ENCODE measurements at regions not wholly inside any gene's neighbourhood (a gene's known extent, or its start where the extent isn't known, plus 50 kb on each side); places are given as distances from the start of the nearest gene placed in this dataset.
A peak's percentile ranks its signal among the peaks of the same experiment; 100 is the strongest.
"Not testable (repeated sequence)": the region's sequence is repeated elsewhere in the genome, so short reads cannot be mapped to it uniquely, and the experiment has no call there.

GRCh38 chr1:228655796-228656394 lies 79.4 kb upstream of the RHOU start:
- peaks cover 38% of the 10 kb centered on the region for H3K27me3 ChIP-seq

GRCh38 chr1:228662007-228662689 lies 73.1 kb upstream of the RHOU start:
- H3K36me3 ChIP-seq = not testable (repeated sequence)
- intact Hi-C loops (cut with DNase I) = loop anchor here (10.0 kb wide), 1 partner anchor 573 kb away; no protein-coding TSS in a partner anchor

More at GRCh38 chr1:228655796-228656394, 79.4 kb upstream of the RHOU start:
- no peak for ATAC-seq
- Histone ChIP-seq H3K4me3 (no peak overlapping the region), H3K4me1 (no peaks in the 10 kb centered on the region), H3K9me3 (no peaks in the 10 kb centered on the region), H3K27ac (no peak overlapping the region), H3K36me3 (no peaks in the 10 kb centered on the region)
- intact Hi-C loops (cut with DNase I) = no loop called here
- no peak for TF ChIP-seq CTCF (IDR thresholded peaks at IDR 0.05)
- no peak for DNase-seq

GRCh38 chr1:228664399-228664914 lies 70.8 kb upstream of the RHOU start:
- Histone ChIP-seq H3K36me3 (no peaks in the 10 kb centered on the region), H3K4me1 (no peaks in the 10 kb centered on the region), H3K27me3 (no peaks in the 10 kb centered on the region), H3K9me3 (no peaks in the 10 kb centered on the region), H3K4me3 (no peak overlapping the region), H3K27ac (no peak overlapping the region)
- intact Hi-C loops (cut with DNase I) = loop anchor here (10.0 kb wide), 1 partner anchor 570 kb away; no protein-coding TSS in a partner anchor
- peak; percentile 86 for TF ChIP-seq CTCF (IDR thresholded peaks at IDR 0.05)
- ATAC-seq = peak; percentile 86
- peak; percentile 73 for DNase-seq

More at GRCh38 chr1:228662007-228662689, 73.1 kb upstream of the RHOU start:
- H3K4me3 ChIP-seq, DNase-seq, H3K27ac ChIP-seq, H3K9me3 ChIP-seq, H3K4me1 ChIP-seq, H3K27me3 ChIP-seq, ATAC-seq: not testable (repeated sequence)

GRCh38 chr1:228666686-228667623 lies 68.3 kb upstream of the RHOU start:
- ATAC-seq (no peak), DNase-seq (no peak)
- no peaks in the 10 kb centered on the region for H3K4me1 ChIP-seq
- H3K4me3 ChIP-seq = no peak overlapping the region
- no peak for TF ChIP-seq CTCF (IDR thresholded peaks at IDR 0.05)
- intact Hi-C loops (cut with DNase I) = loop anchor here (10.0 kb wide), 1 partner anchor 568 kb away; no protein-coding TSS in a partner anchor
- H3K9me3 ChIP-seq = no peaks in the 10 kb centered on the region
- no peaks in the 10 kb centered on the region for H3K36me3 ChIP-seq
- H3K27me3 ChIP-seq = no peaks in the 10 kb centered on the region
- H3K27ac ChIP-seq = no peak overlapping the region

- intact Hi-C loops (cut with DNase I) = loop anchor here (10.0 kb wide), 1 partner anchor 566 kb away; no protein-coding TSS in a partner anchor
- no peak for ATAC-seq
- Histone ChIP-seq H3K4me3 (no peak overlapping the region), H3K4me1 (no peaks in the 10 kb centered on the region), H3K36me3 (no peaks in the 10 kb centered on the region), H3K9me3 (no peaks in the 10 kb centered on the region), H3K27me3 (no peaks in the 10 kb centered on the region), H3K27ac (no peak overlapping the region)
- TF ChIP-seq CTCF (IDR thresholded peaks at IDR 0.05) = no peak
- DNase-seq = no peak
These were observed 66.6 kb upstream of the RHOU start for GRCh38 chr1:228668553-228669241.

Measured in upper lobe of right lung (tissue), 1 donor.